Right renal pelvis (tissue), 4 donors: ENCODE measurements at regions not wholly inside any gene's neighbourhood (a gene's known extent, or its start where the extent isn't known, plus 50 kb on each side); places are given as distances from the start of the nearest gene placed in this dataset.
A peak's percentile ranks its signal among the peaks of the same experiment; 100 is the strongest.
"Not testable (repeated sequence)": the region's sequence is repeated elsewhere in the genome, so short reads cannot be mapped to it uniquely, and the experiment has no call there.

ENCODE experiments used
- DNase-seq, 4 donors: peaks; one replicate each; pipeline ENCODE4 v3.0.0-alpha.2; 2013; ENCODE audit warnings: low read depth in 4 of 4, low spot score in 3 of 4, missing footprints in 1 of 4

GRCh38 chr15:45804028-45804427, 169.2 kb downstream of the SQOR start:
- no peak for DNase-seq

DNA sequence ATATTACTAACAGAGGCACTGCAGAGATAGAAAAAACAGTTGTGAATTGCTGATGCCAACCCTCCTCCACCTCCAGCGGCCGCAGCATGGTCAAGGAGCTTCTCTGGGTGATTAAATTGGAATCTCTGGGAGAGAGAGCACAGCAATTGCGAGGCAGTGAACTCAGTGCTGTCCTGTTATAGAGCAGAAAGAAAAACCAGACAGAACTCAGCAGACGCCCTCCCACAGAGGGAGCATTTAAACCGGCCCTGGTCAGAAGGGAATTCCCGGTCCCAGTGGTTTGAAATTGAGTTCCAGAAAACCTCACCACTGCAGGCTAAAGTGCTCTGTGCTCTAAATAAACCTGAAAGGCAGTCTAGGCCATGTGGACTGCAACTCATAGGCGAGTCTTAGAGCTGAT, 175.4 kb downstream of the SQOR start:
- DNase-seq, result no peak

DNA sequence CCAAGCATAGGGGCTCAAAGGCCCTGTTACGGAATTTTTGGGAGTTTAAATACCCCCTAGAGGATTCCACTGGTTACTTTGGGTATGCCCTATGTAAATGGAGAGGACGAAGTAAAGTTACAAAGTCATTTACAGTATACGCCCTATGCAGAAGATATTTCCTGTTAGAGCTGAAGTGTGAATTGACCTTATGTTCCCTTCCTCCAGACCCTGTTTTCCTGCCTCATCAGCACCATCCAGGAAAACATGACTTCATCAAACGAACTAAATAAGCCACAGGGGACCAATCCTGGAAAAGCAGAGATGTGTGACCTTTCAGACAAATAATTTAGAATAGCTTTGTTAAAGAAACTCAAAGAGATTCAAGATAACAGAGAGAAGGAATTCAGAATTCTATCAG, 177.4 kb downstream of the SQOR start:
- no peak for DNase-seq

- DNase-seq, result not testable (repeated sequence)
Observed at GRCh38 chr15:45817578-45817977, 182.7 kb downstream of the SQOR start.

GRCh38 chr15:45821390-45821789, 186.6 kb downstream of the SQOR start:
- DNase-seq, result no peak

GRCh38 chr15:45822968-45823367, 188.1 kb downstream of the SQOR start:
- not testable (repeated sequence) for DNase-seq

DNA sequence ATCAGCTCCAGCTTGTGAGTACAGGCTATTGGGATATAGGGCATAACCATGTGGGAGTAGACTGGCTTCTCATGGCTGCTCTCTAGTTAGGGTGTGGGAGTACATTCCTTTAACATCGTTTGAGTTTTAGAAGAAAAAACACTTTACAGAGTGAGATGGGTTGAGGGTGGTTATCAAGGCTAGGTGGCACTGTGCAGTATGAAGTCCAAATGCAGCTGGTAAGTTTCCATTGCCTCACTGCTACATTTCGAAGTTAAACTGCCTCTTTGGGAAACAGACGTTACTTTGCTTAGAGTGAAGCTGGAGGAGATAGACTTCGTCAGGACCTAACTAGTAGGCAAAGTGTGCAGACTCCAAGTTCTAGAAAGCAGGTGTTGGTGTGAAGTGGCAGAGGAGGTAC, 192.4 kb downstream of the SQOR start:
- DNase-seq, result no peak

GRCh38 chr15:45827766-45828165, 192.9 kb downstream of the SQOR start:
- DNase-seq, result no peak

- DNase-seq, result no peak
Observed at GRCh38 chr15:45829336-45830153, 194.7 kb downstream of the SQOR start.

GRCh38 chr15:45831787-45832186, 197.0 kb downstream of the SQOR start:
- DNase-seq, result no peak

GRCh38 chr15:45834622-45835021, 199.8 kb downstream of the SQOR start:
- no peak for DNase-seq

- DNase-seq, result peak in 3 of 4 donors; percentile 4 to 41 (median 12)
Observed at GRCh38 chr15:45842151-45842550, 207.3 kb downstream of the SQOR start.

DNA sequence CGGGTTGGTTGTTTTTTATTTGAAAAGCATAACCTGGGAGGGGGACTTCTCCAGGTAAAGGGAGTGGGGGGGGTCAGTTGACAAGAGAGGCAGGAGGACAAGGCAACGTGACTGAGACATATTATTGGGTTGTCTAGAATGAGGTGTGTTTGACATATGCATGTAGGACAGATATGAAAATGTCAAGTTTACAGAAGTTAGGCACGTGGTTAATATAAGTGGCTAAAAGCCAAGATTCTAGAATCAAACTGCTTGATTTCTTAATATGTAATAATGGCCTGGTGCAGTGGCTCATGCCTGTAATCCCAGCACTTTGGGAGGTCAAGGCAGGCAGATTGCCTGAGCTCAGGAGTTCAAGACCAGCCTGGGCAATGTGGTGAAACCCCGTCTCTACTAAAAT, 212.8 kb downstream of the SQOR start:
- DNase-seq, result no peak

GRCh38 chr15:45849136-45849535, 214.3 kb downstream of the SQOR start:
- no peak for DNase-seq

DNA sequence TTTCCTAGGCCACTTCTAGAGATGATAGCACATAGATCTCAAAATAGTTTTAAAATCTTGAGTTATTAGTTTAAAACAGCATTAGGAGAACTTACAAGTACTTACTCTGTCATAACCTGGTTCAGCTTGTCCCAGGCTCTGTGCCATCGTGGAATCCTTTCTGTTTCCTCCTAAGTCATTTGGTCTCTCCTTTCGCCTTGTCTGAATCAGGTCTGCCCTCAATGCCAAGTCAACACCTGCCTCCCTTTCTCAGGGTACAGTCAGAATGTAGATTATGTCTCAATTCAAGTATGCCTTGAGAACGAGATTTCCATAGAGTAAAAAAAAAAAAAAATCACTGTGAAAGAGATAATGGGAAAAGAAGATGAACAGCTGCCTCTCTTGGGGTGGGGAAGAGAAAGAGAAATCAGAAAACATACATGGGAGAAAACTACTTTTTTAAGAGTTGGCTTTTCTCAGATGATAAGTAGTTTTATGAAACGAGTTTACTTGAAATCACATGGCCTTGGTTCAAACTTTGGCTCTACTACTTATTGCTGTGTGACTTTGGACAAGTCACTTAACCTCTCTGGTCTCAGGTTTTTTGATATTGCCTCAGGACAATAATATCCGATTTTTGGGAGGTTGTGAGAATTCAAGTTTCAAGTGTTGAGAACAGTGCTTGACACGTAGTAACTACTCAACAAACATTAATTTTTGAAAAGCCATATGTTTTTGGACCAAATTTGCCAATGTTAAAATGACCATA, 219.8 kb downstream of the SQOR start:
- DNase-seq, result no peak

- DNase-seq, result no peak
Observed at GRCh38 chr15:45855210-45855906, 220.5 kb downstream of the SQOR start.

- no peak for DNase-seq
Observed at GRCh38 chr15:45855907-45856579, 221.2 kb downstream of the SQOR start.

DNA sequence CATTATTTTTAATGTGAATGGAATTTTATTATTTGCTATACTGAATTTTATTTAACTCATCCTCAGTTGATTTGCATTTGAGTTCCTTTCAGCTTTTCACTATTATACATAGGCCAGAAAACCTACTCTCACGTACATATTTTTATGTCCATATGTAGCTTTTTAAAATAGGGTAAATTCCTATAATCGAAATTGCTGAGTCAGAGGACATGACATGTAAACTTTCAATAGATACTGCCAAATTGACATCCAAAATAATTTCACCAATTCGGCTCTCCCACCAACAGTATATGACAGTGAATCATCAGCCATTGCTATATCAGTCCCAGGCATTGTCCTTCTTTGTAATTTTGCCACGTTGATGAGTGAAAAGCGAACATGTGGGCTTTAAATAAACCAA, 222.5 kb downstream of the SQOR start:
- DNase-seq, result no peak

DNA sequence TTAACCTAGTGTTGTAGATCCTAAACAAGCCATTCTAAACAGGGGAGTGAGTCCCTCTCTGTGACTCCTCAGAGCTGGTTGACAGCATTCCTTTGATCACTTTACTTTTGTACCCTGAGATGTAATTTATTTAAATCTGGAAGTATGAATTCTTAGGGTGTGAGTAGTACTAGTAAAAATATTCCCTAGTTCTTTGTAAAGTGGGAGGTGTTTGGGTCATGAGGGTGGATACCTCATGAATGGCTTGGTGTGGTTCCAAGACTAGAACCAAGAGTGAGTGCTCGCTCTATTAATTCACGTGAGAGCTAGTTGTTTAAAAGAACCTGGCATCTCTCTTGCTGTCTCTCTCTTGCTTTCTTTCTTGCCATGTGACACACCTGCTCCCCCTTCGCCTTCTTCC, 223.7 kb downstream of the SQOR start:
- DNase-seq, result no peak

GRCh38 chr15:45862034-45862433, 227.2 kb downstream of the SQOR start:
- DNase-seq, result no peak
